H1 (cell line): ENCODE measurements at regions not wholly inside any gene's neighbourhood (a gene's known extent, or its start where the extent isn't known, plus 50 kb on each side); places are given as distances from the start of the nearest gene placed in this dataset.
A peak's percentile ranks its signal among the peaks of the same experiment; 100 is the strongest.

ENCODE experiments used
- CTCF ChIA-PET: fragments of 300-600 bp; sonication (Branson Sonifier 250); formaldehyde crosslinking; loops from one replicate; lab custom pipeline; 2021; ENCODE audit not compliant: partially characterized antibody; lab: Charles Lee
- POLR2A ChIA-PET: fragments of 300-600 bp; sonication (Branson Sonifier 250); formaldehyde crosslinking; loops from one replicate; lab custom pipeline; 2021; ENCODE audit warnings: inconsistent platforms; ENCODE audit not compliant: partially characterized antibody; lab: Charles Lee
- DNase-seq, 2 experiments: peaks; one replicate each; pipeline versions ENCODE4 v3.0.0 to v3.0.0-alpha.2; 2010 to 2022; ENCODE audit warnings: low spot score in 2 of 2, low read depth in 1 of 2, mixed read lengths in 1 of 2
- FAIRE-seq: peaks from 2 replicates; lab custom pipeline; 2011; peaks lifted over from hg19 to GRCh38; lab: Jason Lieb, UNC
- H2AFZ ChIP-seq: 2 replicates; pipeline ENCODE4 v1.8.1; 2012; ENCODE audit warnings: low read length, inconsistent platforms
- H2AK5ac ChIP-seq: 2 replicates; pipeline ENCODE4 v1.6.1; 2013; ENCODE audit warnings: low read depth, low read length
- H2BK120ac ChIP-seq: replicated peaks from 2 replicates; pipeline ENCODE3; 2013; ENCODE audit warnings: low read depth, low read length, inconsistent platforms
- H2BK12ac ChIP-seq: 2 replicates; pipeline ENCODE4 v1.6.1; 2013; ENCODE audit warnings: low read depth, low read length
- H2BK15ac ChIP-seq: 2 replicates; pipeline ENCODE4 v1.6.1; 2013; ENCODE audit warnings: low read length
- H2BK20ac ChIP-seq: 2 replicates; pipeline ENCODE4 v1.6.1; 2013; ENCODE audit warnings: low read length
- H2BK5ac ChIP-seq: 2 replicates; pipeline ENCODE4 v1.6.1; 2013; ENCODE audit warnings: low read depth, low read length
- H3K14ac ChIP-seq: 2 replicates; pipeline ENCODE4 v1.6.1; 2013; ENCODE audit warnings: inconsistent platforms; ENCODE audit not compliant: insufficient read length
- H3K18ac ChIP-seq: 2 replicates; pipeline ENCODE4 v1.6.1; 2013; ENCODE audit warnings: low read length; ENCODE audit errors: extremely low read depth
- H3K23ac ChIP-seq: 2 replicates; pipeline ENCODE4 v1.6.1; 2013; ENCODE audit warnings: inconsistent platforms; ENCODE audit not compliant: insufficient read length
- H3K23me2 ChIP-seq: 2 replicates; pipeline ENCODE4 v1.6.1; 2013; ENCODE audit warnings: low read depth, low read length
- H3K27ac ChIP-seq: 2 replicates; pipeline ENCODE4 v1.6.1; 2011; ENCODE audit warnings: low read depth, low read length, inconsistent platforms
- H3K27me3 ChIP-seq, 4 experiments: replicated peaks in 1 of 4; 1 replicate in 1 of 4; 2 replicates in 3 of 4; pipeline versions ENCODE4 v1.6.1 to v1.8.1; 2011 to 2013; ENCODE audit warnings: low read length in 3 of 4, mild to moderate bottlenecking in 3 of 4, inconsistent platforms in 2 of 4, mixed read lengths in 2 of 4, moderate library complexity in 1 of 4; ENCODE audit not compliant: control insufficient read depth in 3 of 4, insufficient read depth in 3 of 4; ENCODE audit errors: extremely low read depth in 1 of 4
- H3K36me3 ChIP-seq, 4 experiments: 2 replicates each; pipeline versions ENCODE4 v1.6.1 to v1.8.1; 2011 to 2013; ENCODE audit warnings: mild to moderate bottlenecking in 4 of 4, low read length in 3 of 4, moderate library complexity in 2 of 4, control low read depth in 1 of 4, inconsistent platforms in 1 of 4; ENCODE audit not compliant: insufficient read depth in 4 of 4, control insufficient read depth in 2 of 4
- H3K4ac ChIP-seq: replicated peaks from 2 replicates; pipeline ENCODE3; 2013; ENCODE audit warnings: low read length, low read depth, mixed read lengths, inconsistent platforms; ENCODE audit not compliant: insufficient read length
- H3K4me1 ChIP-seq, 4 experiments: replicated peaks in 1 of 4; 1 replicate in 1 of 4; 2 replicates in 3 of 4; pipeline versions ENCODE4 v1.6.1 to v1.8.1; 2011 to 2013; ENCODE audit warnings: low read length in 3 of 4, inconsistent platforms in 2 of 4, mixed read lengths in 1 of 4; ENCODE audit not compliant: insufficient read depth in 4 of 4, control insufficient read depth in 3 of 4
- H3K4me2 ChIP-seq, 2 experiments: 2 replicates each; pipeline versions ENCODE4 v1.6.1 to v1.8.1; 2011 to 2013; ENCODE audit warnings: low read depth in 2 of 2, low read length in 2 of 2, control low read depth in 1 of 2, inconsistent platforms in 1 of 2, mild to moderate bottlenecking in 1 of 2; ENCODE audit not compliant: insufficient read depth in 1 of 2
- H3K4me3 ChIP-seq, 4 experiments: fragments of 200-600, 300-600 bp in 1 of 4; sonication (generic), shearing (Covaris generic), sonication (Bioruptor Twin) in 1 of 4; 2 replicates each; pipeline versions ENCODE4 v1.5.1 to v1.8.1; 2011 to 2016; ENCODE audit warnings: low read length in 4 of 4, low read depth in 3 of 4, control low read depth in 2 of 4, inconsistent platforms in 2 of 4, mild to moderate bottlenecking in 2 of 4, mixed read lengths in 1 of 4, moderate library complexity in 1 of 4; ENCODE audit not compliant: insufficient read depth in 2 of 4; ENCODE audit errors: extremely low read depth in 1 of 4
- H3K56ac ChIP-seq: replicated peaks from 2 replicates; pipeline ENCODE3; 2013; ENCODE audit warnings: low read depth, mild to moderate bottlenecking, mixed read lengths, low read length, inconsistent platforms; ENCODE audit not compliant: insufficient read length
- H3K79me1 ChIP-seq: 2 replicates; pipeline ENCODE4 v1.6.1; 2013; ENCODE audit warnings: low read depth, low read length, control low read depth
- H3K79me2 ChIP-seq, 2 experiments: 2 replicates each; pipeline versions ENCODE4 v1.6.1 to v1.8.1; 2012 to 2013; ENCODE audit warnings: low read length in 2 of 2, mild to moderate bottlenecking in 2 of 2, inconsistent platforms in 1 of 2; ENCODE audit not compliant: insufficient read depth in 2 of 2, control insufficient read depth in 1 of 2
- H3K9ac ChIP-seq, 4 experiments: replicated peaks in 1 of 4; 1 replicate in 1 of 4; 2 replicates in 3 of 4; pipeline versions ENCODE4 v1.6.1 to v1.8.1; 2011 to 2013; ENCODE audit warnings: low read depth in 3 of 4, low read length in 3 of 4, control low read depth in 2 of 4, mild to moderate bottlenecking in 2 of 4, moderate library complexity in 2 of 4, inconsistent platforms in 1 of 4; ENCODE audit errors: extremely low read depth in 1 of 4
- H3K9me3 ChIP-seq, 2 experiments: 2 replicates each; pipeline versions ENCODE4 v1.6.1 to v1.8.1; 2012 to 2013; ENCODE audit warnings: mild to moderate bottlenecking in 2 of 2, moderate library complexity in 2 of 2, control low read depth in 1 of 2, inconsistent platforms in 1 of 2, low read depth in 1 of 2, low read length in 1 of 2, mixed read lengths in 1 of 2; ENCODE audit not compliant: insufficient read depth in 2 of 2
- H4K20me1 ChIP-seq, 2 experiments: replicated peaks in 1 of 2; 2 replicates each; pipeline versions ENCODE3 to v1.8.1; 2011 to 2013; ENCODE audit warnings: inconsistent platforms in 2 of 2, low read length in 2 of 2, mild to moderate bottlenecking in 1 of 2; ENCODE audit not compliant: insufficient read depth in 2 of 2, control insufficient read depth in 1 of 2
- H4K5ac ChIP-seq: 2 replicates; pipeline ENCODE4 v1.6.1; 2013; ENCODE audit warnings: low read length, low read depth, mixed read lengths, inconsistent platforms; ENCODE audit not compliant: insufficient read length
- H4K8ac ChIP-seq: 2 replicates; pipeline ENCODE4 v1.8.0; 2013; ENCODE audit warnings: mild to moderate bottlenecking, moderate library complexity, low read length, inconsistent platforms; ENCODE audit not compliant: insufficient read depth; ENCODE audit errors: extremely low read depth
- H4K91ac ChIP-seq: replicated peaks from 2 replicates; pipeline ENCODE3; 2013; ENCODE audit warnings: low read length, mixed read lengths, inconsistent platforms; ENCODE audit not compliant: insufficient read length
- TEAD4 ChIP-seq: IDR thresholded peaks from 2 replicates; pipeline ENCODE4 v1.6.1; 2012; ENCODE audit warnings: low read depth, low read length, inconsistent platforms, mixed read lengths
- WGBS, 2 experiments: shearing (Covaris generic) in 1 of 2; methylation state at CpG; one replicate each; pipeline versions ENCODE4 v1.1.6 to v1.1.7; 2013 to 2015; ENCODE audit warnings: low lambda C conversion rate in 2 of 2, mixed read lengths in 2 of 2, inconsistent platforms in 1 of 2, low coverage in 1 of 2, missing lambda C conversion rate in 1 of 2; ENCODE audit not compliant: insufficient replicate concordance in 2 of 2, insufficient coverage in 1 of 2, insufficient read length in 1 of 2; ENCODE audit errors: extremely low coverage in 1 of 2, missing lambda C conversion rate in 1 of 2; 5-methylcytosine and 5-hydroxymethylcytosine counted together

- POLR2A ChIA-PET = no interaction called here
- WGBS, 2 experiments = 91% methylated on average over 15 of the region's 15 CpGs; no CpG with 5 or more reads in 1 of the 2 experiments
- peak in 1 of 2 experiments; percentile 32 for DNase-seq
- no peak overlapping the region for H2BK15ac ChIP-seq
- no peak overlapping the region for H3K14ac ChIP-seq
- no peaks in the 10 kb centered on the region for H3K27me3 ChIP-seq
- H3K18ac ChIP-seq = no peak overlapping the region
- no peak overlapping the region for H4K91ac ChIP-seq
- CTCF ChIA-PET = interaction anchor here (0.6 to 2.9 kb wide), 5 partner anchors 9 to 150 kb away, joined by 3 to 14 read pairs (median 3); no protein-coding TSS in a partner anchor
- TF ChIP-seq TEAD4 = no peak
- no peaks in the 10 kb centered on the region for H3K79me2 ChIP-seq
- no peak overlapping the region for H3K4me2 ChIP-seq
- 0 out of 2 replicates have a peak overlapping the region, but pooled peaks have one; percentile 19 for H2AFZ ChIP-seq
- H3K36me3 ChIP-seq = no peaks in the 10 kb centered on the region
- H3K23me2 ChIP-seq = no peaks in the 10 kb centered on the region
- H3K4me3 ChIP-seq = no peak overlapping the region
- H3K27ac ChIP-seq = no peak overlapping the region
- H3K23ac ChIP-seq = no peak overlapping the region
- no peak overlapping the region for H3K4ac ChIP-seq
- H3K79me1 ChIP-seq = no peaks in the 10 kb centered on the region
- H2BK5ac ChIP-seq = no peak overlapping the region
- H4K20me1 ChIP-seq = no peaks in the 10 kb centered on the region
- no peak overlapping the region for H4K5ac ChIP-seq
- H3K56ac ChIP-seq = no peak overlapping the region
- FAIRE-seq = no peak
- peaks cover 0 to 3% (median 0%) of the 10 kb centered on the region in 4 experiments; a peak in 3 of 7 replicates for H3K4me1 ChIP-seq
- H2AK5ac ChIP-seq = no peak overlapping the region
- no peak overlapping the region for H2BK20ac ChIP-seq
- H3K9ac ChIP-seq = no peak overlapping the region
- H2BK120ac ChIP-seq = no peak overlapping the region
- H4K8ac ChIP-seq = no peak overlapping the region
- peaks cover 0 to 6% of the 10 kb centered on the region in 2 experiments; a peak in 1 of 4 replicates for H3K9me3 ChIP-seq
- H2BK12ac ChIP-seq = no peak overlapping the region
Measured at GRCh38 chr10:131560706-131561355, 249.3 kb upstream of the TCERG1L start.
